Neutrophil (primary cell): ENCODE measurements at regions not wholly inside any gene's neighbourhood (a gene's known extent, or its start where the extent isn't known, plus 50 kb on each side); places are given as distances from the start of the nearest gene placed in this dataset.
"Not testable (repeated sequence)": the region's sequence is repeated elsewhere in the genome, so short reads cannot be mapped to it uniquely, and the experiment has no call there.

Experiments
- H3K27ac ChIP-seq: fragments of 200-600 bp; sonication (generic); 2 replicates; pipeline ENCODE4 v1.5.1; 2016; ENCODE audit warnings: mild to moderate bottlenecking, moderate library complexity
- H3K27me3 ChIP-seq: fragments of 200-600 bp; sonication (generic); 2 replicates; pipeline ENCODE4 v1.6.0; 2016; ENCODE audit warnings: mild to moderate bottlenecking
- H3K36me3 ChIP-seq: fragments of 200-600 bp; sonication (generic); 2 replicates; pipeline ENCODE4 v1.5.1; 2017
- H3K4me1 ChIP-seq, 2 experiments: fragments of 200-600 bp in 1 of 2; sonication (generic) in 1 of 2; 1 replicate in 1 of 2; 2 replicates in 1 of 2; pipeline versions ENCODE4 v1.5.1 to v1.6.1; 2013 to 2016; ENCODE audit warnings: low read depth in 1 of 2, low read length in 1 of 2, mild to moderate bottlenecking in 1 of 2, moderate library complexity in 1 of 2; ENCODE audit not compliant: control insufficient read depth in 1 of 2, insufficient read depth in 1 of 2
- H3K4me3 ChIP-seq, 2 experiments: fragments of 200-600 bp in 1 of 2; sonication (generic) in 1 of 2; 1 replicate in 1 of 2; 2 replicates in 1 of 2; pipeline ENCODE4 v1.5.1; 2013 to 2016; ENCODE audit warnings: low read depth in 1 of 2, low read length in 1 of 2, mild to moderate bottlenecking in 1 of 2, moderate library complexity in 1 of 2
- H3K9me3 ChIP-seq: fragments of 200-600 bp; sonication (generic); 2 replicates; pipeline ENCODE4 v1.5.1; 2016
- TF ChIP-seq, protein P1 (sequence below): fragments of 200-600 bp; sonication (generic); IDR thresholded peaks from 2 replicates; pipeline ENCODE4 v1.5.1; 2016; ENCODE audit warnings: antibody characterized with exemption

DNA sequence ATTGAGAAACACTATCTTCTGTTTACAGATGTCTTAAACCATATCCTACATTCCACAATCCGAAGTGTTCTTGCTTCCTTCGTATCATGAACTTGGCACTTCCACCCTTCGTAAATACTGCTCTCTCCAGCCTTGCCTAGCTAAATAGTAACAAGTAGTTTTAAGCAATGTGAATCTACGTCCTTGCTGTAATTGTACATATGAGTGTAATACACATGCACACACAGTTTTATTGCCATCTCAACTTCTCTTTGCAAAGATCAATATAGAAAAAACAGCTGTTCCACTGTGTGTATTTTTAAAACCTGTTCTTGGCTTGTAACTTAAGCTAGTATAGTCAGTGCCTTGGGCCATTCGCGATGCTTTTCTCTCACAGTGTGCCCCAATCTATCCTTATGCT, 1524.7 kb downstream of the GRIK2 start:
- no peak overlapping the region for H3K4me3 ChIP-seq
- TF ChIP-seq, protein P1, sequence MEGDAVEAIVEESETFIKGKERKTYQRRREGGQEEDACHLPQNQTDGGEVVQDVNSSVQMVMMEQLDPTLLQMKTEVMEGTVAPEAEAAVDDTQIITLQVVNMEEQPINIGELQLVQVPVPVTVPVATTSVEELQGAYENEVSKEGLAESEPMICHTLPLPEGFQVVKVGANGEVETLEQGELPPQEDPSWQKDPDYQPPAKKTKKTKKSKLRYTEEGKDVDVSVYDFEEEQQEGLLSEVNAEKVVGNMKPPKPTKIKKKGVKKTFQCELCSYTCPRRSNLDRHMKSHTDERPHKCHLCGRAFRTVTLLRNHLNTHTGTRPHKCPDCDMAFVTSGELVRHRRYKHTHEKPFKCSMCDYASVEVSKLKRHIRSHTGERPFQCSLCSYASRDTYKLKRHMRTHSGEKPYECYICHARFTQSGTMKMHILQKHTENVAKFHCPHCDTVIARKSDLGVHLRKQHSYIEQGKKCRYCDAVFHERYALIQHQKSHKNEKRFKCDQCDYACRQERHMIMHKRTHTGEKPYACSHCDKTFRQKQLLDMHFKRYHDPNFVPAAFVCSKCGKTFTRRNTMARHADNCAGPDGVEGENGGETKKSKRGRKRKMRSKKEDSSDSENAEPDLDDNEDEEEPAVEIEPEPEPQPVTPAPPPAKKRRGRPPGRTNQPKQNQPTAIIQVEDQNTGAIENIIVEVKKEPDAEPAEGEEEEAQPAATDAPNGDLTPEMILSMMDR: no peak
- no peaks in the 10 kb centered on the region for H3K27me3 ChIP-seq
- no peaks in the 10 kb centered on the region for H3K4me1 ChIP-seq
- no peak overlapping the region for H3K27ac ChIP-seq
- H3K36me3 ChIP-seq: no peaks in the 10 kb centered on the region
- no peaks in the 10 kb centered on the region for H3K9me3 ChIP-seq

GRCh38 chr6:102911571-102911970, 1518.1 kb downstream of the GRIK2 start:
- no peaks in the 10 kb centered on the region for H3K4me1 ChIP-seq
- H3K36me3 ChIP-seq: no peaks in the 10 kb centered on the region
- no peak overlapping the region for H3K27ac ChIP-seq
- no peaks in the 10 kb centered on the region for H3K27me3 ChIP-seq
- TF ChIP-seq, protein P1: no peak
- H3K4me3 ChIP-seq: no peak overlapping the region
- H3K9me3 ChIP-seq: no peaks in the 10 kb centered on the region

DNA sequence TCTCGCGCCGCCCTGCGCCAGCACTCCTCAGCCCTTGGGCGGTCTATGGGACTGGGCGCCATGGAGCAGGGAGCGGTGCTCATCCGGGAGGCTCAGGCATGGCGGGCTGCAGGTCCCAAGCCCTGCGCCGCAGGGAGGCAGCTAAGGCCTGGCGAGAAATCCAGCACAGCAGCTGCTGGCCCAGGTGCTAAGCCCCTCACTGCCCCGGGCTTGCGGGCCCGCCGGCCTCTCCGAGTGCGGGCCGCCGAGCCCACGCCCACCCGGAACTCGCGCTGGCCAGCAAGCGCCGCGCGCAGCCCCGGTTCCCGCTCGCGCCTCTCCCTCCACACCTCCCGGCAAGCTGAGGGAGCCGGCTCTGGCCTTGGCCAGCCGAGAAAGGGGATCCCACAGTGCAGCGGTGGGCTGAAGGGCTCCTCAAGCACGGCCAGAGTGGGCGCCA, 1517.2 kb downstream of the GRIK2 start:
- not testable (repeated sequence) for H3K36me3 ChIP-seq, H3K4me1 ChIP-seq, H3K27me3 ChIP-seq, H3K9me3 ChIP-seq, H3K4me3 ChIP-seq, H3K27ac ChIP-seq

- no peak overlapping the region for H3K4me3 ChIP-seq
- H3K4me1 ChIP-seq: no peaks in the 10 kb centered on the region
- no peak overlapping the region for H3K27ac ChIP-seq
- no peaks in the 10 kb centered on the region for H3K27me3 ChIP-seq
- TF ChIP-seq, protein P1: no peak
- no peaks in the 10 kb centered on the region for H3K36me3 ChIP-seq
- no peaks in the 10 kb centered on the region for H3K9me3 ChIP-seq
Observed at GRCh38 chr6:102907181-102907580, 1513.7 kb downstream of the GRIK2 start.

- Histone ChIP-seq H3K36me3 (no peaks in the 10 kb centered on the region), H3K4me1 (no peaks in the 10 kb centered on the region), H3K27me3 (no peaks in the 10 kb centered on the region), H3K4me3 (no peak overlapping the region), H3K9me3 (no peaks in the 10 kb centered on the region), H3K27ac (no peak overlapping the region)
- TF ChIP-seq, protein P1: no peak
Observed at GRCh38 chr6:102902471-102902870, 1509.0 kb downstream of the GRIK2 start.

DNA sequence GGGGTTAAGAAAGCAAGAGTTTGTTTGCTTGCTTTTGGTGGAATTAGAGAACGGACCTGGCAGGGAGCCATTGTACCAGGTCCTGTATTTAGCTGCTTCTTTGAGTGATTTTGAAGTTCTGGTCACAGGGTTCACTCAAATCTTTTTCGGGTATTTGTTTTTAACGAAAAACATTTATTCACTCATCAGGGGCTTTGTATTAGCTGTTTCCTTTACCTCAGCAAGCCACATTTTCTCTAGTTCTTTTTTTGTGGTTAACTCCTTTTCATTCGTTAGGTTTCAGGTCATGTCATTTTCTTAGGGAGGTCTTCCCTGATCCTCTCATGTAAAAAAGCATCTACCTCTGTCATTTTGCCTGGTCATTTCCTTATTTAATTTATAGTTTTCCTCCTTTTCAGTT, 1502.2 kb downstream of the GRIK2 start:
- no peak overlapping the region for H3K4me3 ChIP-seq
- H3K4me1 ChIP-seq: no peaks in the 10 kb centered on the region
- H3K27ac ChIP-seq: no peak overlapping the region
- no peaks in the 10 kb centered on the region for H3K36me3 ChIP-seq
- H3K27me3 ChIP-seq: no peaks in the 10 kb centered on the region
- no peaks in the 10 kb centered on the region for H3K9me3 ChIP-seq
- TF ChIP-seq, protein P1: no peak
